Tibial nerve (tissue), 4 donors: ENCODE measurements at regions not wholly inside any gene's neighbourhood (a gene's known extent, or its start where the extent isn't known, plus 50 kb on each side); places are given as distances from the start of the nearest gene placed in this dataset.
"Not testable (repeated sequence)": the region's sequence is repeated elsewhere in the genome, so short reads cannot be mapped to it uniquely, and the experiment has no call there.

Experiments used
- DNase-seq, 2 donors: peaks; one replicate each; pipeline ENCODE4 v3.0.0-alpha.2; 2019; ENCODE audit warnings: low spot score in 2 of 2
- H3K27ac ChIP-seq, 4 donors: fragments of 200-600 bp; sonication (generic) in 3 of 4; one replicate each; pipeline ENCODE4 v1.5.1; 2017 to 2019; ENCODE audit warnings: mild to moderate bottlenecking in 1 of 4
- H3K27me3 ChIP-seq, 2 donors: fragments of 200-600 bp; sonication (generic) in 1 of 2; one replicate each; pipeline versions ENCODE4 v1.5.1 to v1.6.0; 2017 to 2019
- H3K36me3 ChIP-seq, 3 donors: fragments of 200-600 bp; sonication (generic); one replicate each; pipeline ENCODE4 v1.5.1; 2018 to 2019
- H3K4me1 ChIP-seq, 4 donors: fragments of 200-600 bp; sonication (generic) in 3 of 4; one replicate each; pipeline ENCODE4 v1.5.1; 2017 to 2019
- H3K4me3 ChIP-seq, 4 donors: fragments of 200-600 bp; sonication (generic) in 3 of 4; one replicate each; pipeline ENCODE4 v1.5.1; 2017 to 2019; ENCODE audit warnings: mild to moderate bottlenecking in 1 of 4, moderate library complexity in 1 of 4
- H3K9me3 ChIP-seq, 4 donors: fragments of 200-600 bp; sonication (generic) in 3 of 4; one replicate each; pipeline ENCODE4 v1.5.1; 2017 to 2019
- CTCF ChIP-seq, 5 experiments: fragments of 200-600 bp in 3 of 5; fragments of 450-650 bp in 2 of 5; sonication (generic) in 3 of 5; IDR thresholded peaks; one replicate each; pipeline ENCODE4 v1.5.1; 2016 to 2019; ENCODE audit warnings: antibody characterized with exemption in 5 of 5, mild to moderate bottlenecking in 3 of 5, moderate library complexity in 2 of 5
- EP300 ChIP-seq, 2 donors: sonication (generic); formaldehyde crosslinking; IDR thresholded peaks; one replicate each; pipeline ENCODE4 v1.6.1; 2017; ENCODE audit warnings: antibody characterized with exemption in 2 of 2, mild to moderate bottlenecking in 1 of 2
- POLR2A ChIP-seq, 2 donors: fragments of 450-650 bp; IDR thresholded peaks; one replicate each; pipeline ENCODE4 v1.6.1; 2017; ENCODE audit warnings: antibody characterized with exemption in 2 of 2, mild to moderate bottlenecking in 2 of 2, moderate library complexity in 2 of 2
- WGBS, 2 donors: methylation state at CpG; one replicate each; pipeline ENCODE4 v1.1.5; 2018; 5-methylcytosine and 5-hydroxymethylcytosine counted together

GRCh38 chr1:121586369-121587229 lies 401.8 kb downstream of the SRGAP2C start:
- TF ChIP-seq EP300 (IDR thresholded peaks at IDR 0.05): no peak
- no peak for TF ChIP-seq POLR2A (IDR thresholded peaks at IDR 0.05)
- no peak for TF ChIP-seq CTCF (IDR thresholded peaks at IDR 0.05)
- no peaks in the 10 kb centered on the region for H3K27me3 ChIP-seq
- H3K4me3 ChIP-seq: no peak overlapping the region
- no peak for DNase-seq
- 71 to 80% methylated on average over 13 to 15 of the region's 15 CpGs for WGBS, 2 donors
- H3K36me3 ChIP-seq: no peaks in the 10 kb centered on the region
- peaks cover 0 to 15% (median 0%) of the 10 kb centered on the region in 4 donors for H3K9me3 ChIP-seq
- no peaks in the 10 kb centered on the region for H3K4me1 ChIP-seq
- no peak overlapping the region for H3K27ac ChIP-seq

DNA sequence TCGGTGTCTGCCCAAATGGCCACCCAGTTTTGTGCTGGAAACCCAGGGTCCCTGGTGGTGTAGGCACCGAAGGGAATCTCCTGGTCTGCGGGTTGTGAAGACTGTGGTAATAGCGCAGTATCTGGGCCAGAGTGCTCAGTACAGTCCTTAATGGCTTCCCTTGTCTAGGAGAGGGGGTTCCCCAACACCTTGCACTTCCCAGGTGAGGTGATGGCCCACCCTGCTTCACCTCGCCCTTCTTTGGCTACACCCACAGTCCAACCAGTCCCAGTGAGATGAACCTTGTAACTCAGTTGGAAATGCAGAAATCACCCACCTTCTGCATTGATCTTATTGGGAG lies 402.4 kb downstream of the SRGAP2C start:
- DNase-seq: no peak
- H3K4me1 ChIP-seq: no peaks in the 10 kb centered on the region
- no peaks in the 10 kb centered on the region for H3K36me3 ChIP-seq
- H3K9me3 ChIP-seq: peaks cover 0 to 9% (median 0%) of the 10 kb centered on the region in 4 donors
- H3K27me3 ChIP-seq: no peaks in the 10 kb centered on the region
- H3K27ac ChIP-seq: no peak overlapping the region
- 89% methylated on average over 4 to 5 of the region's 5 CpGs for WGBS, 2 donors
- H3K4me3 ChIP-seq: no peak overlapping the region
- TF ChIP-seq EP300 (IDR thresholded peaks at IDR 0.05): no peak
- no peak for TF ChIP-seq CTCF (IDR thresholded peaks at IDR 0.05)
- TF ChIP-seq POLR2A (IDR thresholded peaks at IDR 0.05): no peak

GRCh38 chr1:121587777-121588176 lies 403.0 kb downstream of the SRGAP2C start:
- H3K27ac ChIP-seq: no peak overlapping the region
- DNase-seq: no peak

DNA sequence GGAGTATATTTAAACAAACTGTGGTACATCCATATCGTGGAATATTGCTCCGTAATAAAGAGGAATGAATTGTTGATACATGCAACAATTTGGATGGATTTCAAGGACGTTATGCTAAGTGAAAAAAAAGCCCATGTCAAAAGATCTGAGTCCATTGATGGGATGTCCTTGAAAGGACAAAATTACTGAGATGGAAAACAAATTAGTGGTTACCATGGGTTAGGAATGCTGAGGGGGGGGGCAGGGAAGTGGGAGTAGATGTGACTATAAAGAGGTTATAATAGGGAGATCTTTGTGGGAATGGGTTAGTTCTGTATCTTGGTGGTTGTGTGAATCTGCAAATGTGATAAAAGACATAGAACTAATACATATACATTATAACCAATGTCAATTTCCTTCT lies 409.3 kb downstream of the SRGAP2C start:
- TF ChIP-seq EP300 (IDR thresholded peaks at IDR 0.05) (no peak), CTCF (IDR thresholded peaks at IDR 0.05) (no peak), POLR2A (IDR thresholded peaks at IDR 0.05) (no peak)
- no peak for DNase-seq
- H3K36me3 ChIP-seq: no peaks in the 10 kb centered on the region
- H3K4me3 ChIP-seq: no peak overlapping the region
- no peak overlapping the region for H3K27ac ChIP-seq
- no peaks in the 10 kb centered on the region for H3K9me3 ChIP-seq
- H3K27me3 ChIP-seq: no peaks in the 10 kb centered on the region
- H3K4me1 ChIP-seq: no peaks in the 10 kb centered on the region
- 68 to 73% methylated on average over 3 of the region's 3 CpGs for WGBS, 2 donors

More at GRCh38 chr1:121587777-121588176, 403.0 kb downstream of the SRGAP2C start:
- H3K9me3 ChIP-seq: peaks cover 0 to 3% (median 0%) of the 10 kb centered on the region in 4 donors
- no peaks in the 10 kb centered on the region for H3K27me3 ChIP-seq
- H3K4me1 ChIP-seq: no peaks in the 10 kb centered on the region
- TF ChIP-seq EP300 (IDR thresholded peaks at IDR 0.05) (no peak), POLR2A (IDR thresholded peaks at IDR 0.05) (no peak), CTCF (IDR thresholded peaks at IDR 0.05) (no peak)
- H3K36me3 ChIP-seq: no peaks in the 10 kb centered on the region
- no peak overlapping the region for H3K4me3 ChIP-seq

DNA sequence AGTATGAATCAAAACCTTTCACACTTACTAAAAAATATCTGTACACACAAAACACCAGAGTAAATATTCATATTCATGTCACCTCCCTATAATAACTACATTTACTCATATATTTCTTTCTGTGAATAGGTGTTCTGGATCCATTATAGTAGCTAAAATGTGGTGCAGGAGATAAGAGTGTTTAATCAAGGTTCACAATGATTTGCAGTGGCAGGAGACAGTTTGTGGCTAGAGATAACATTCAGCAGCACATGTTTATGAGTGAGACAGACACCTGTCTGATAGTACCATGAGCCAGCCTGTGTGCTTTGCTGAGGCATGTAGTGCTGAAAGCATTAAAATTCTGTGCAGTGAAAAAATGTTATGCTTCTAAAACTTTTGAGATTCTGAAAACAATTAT lies 410.3 kb downstream of the SRGAP2C start:
- no peak overlapping the region for H3K27ac ChIP-seq
- H3K4me3 ChIP-seq: no peak overlapping the region
- H3K36me3 ChIP-seq: no peaks in the 10 kb centered on the region
- no peak for DNase-seq
- TF ChIP-seq CTCF (IDR thresholded peaks at IDR 0.05): no peak
- no peak for TF ChIP-seq EP300 (IDR thresholded peaks at IDR 0.05)
- no peak for TF ChIP-seq POLR2A (IDR thresholded peaks at IDR 0.05)
- no peaks in the 10 kb centered on the region for H3K9me3 ChIP-seq
- H3K27me3 ChIP-seq: no peaks in the 10 kb centered on the region
- no peaks in the 10 kb centered on the region for H3K4me1 ChIP-seq

GRCh38 chr1:121604843-121605444 lies 420.2 kb downstream of the SRGAP2C start:
- DNase-seq, H3K27ac ChIP-seq, H3K36me3 ChIP-seq, H3K9me3 ChIP-seq, H3K27me3 ChIP-seq, H3K4me3 ChIP-seq, H3K4me1 ChIP-seq: not testable (repeated sequence)
- no CpG with 5 or more reads among the region's 3 CpGs for WGBS, 2 donors

DNA sequence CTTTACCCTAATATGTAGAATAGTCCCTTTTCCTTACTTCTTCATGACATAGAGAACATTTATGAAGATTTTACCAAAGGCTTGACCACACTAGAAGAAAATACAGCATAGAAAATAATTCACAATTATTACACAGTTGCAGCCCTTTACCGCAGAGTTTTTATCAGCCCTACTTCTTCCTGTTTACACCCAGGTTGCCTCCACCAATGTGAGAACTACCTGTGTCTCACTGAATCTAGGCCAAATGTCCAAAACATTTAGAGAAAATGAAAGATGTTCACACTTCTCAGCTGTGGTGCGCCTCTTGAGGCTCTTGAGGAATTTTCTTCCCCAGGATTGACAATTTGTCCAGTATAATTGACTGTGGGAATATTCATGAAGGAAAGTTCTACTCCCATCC lies 422.7 kb downstream of the SRGAP2C start:
- H3K9me3 ChIP-seq, H3K27me3 ChIP-seq, H3K27ac ChIP-seq, H3K4me3 ChIP-seq, DNase-seq, H3K4me1 ChIP-seq, H3K36me3 ChIP-seq: not testable (repeated sequence)
- WGBS, 2 donors: no CpG with 5 or more reads among the region's 2 CpGs
